Adrenal gland (tissue), 9 donors: ENCODE measurements at regions not wholly inside any gene's neighbourhood (a gene's known extent, or its start where the extent isn't known, plus 50 kb on each side); places are given as distances from the start of the nearest gene placed in this dataset.
A peak's percentile ranks its signal among the peaks of the same experiment; 100 is the strongest.

Source experiments
- DNase-seq, 7 donors: peaks; one replicate each; pipeline ENCODE4 v3.0.0-alpha.2; 2019 to 2020
- H3K27ac ChIP-seq, 5 donors: fragments of 200-600 bp; sonication (generic) in 4 of 5; 1 replicate in 3 of 5; 2 replicates in 2 of 5; pipeline versions ENCODE4 v1.5.1 to v1.8.0; 2016 to 2020; ENCODE audit warnings: mild to moderate bottlenecking in 1 of 5
- H3K27me3 ChIP-seq: fragments of 200-600 bp; 2 replicates; pipeline ENCODE4 v1.8.0; 2021
- H3K36me3 ChIP-seq, 2 donors: fragments of 200-600 bp; replicated peaks in 1 of 2; 1 replicate in 1 of 2; 2 replicates in 1 of 2; pipeline versions ENCODE4 v1.5.1 to v1.8.0; 2018 to 2022
- H3K4me1 ChIP-seq, 2 donors: fragments of 200-600 bp; replicated peaks in 1 of 2; 1 replicate in 1 of 2; 2 replicates in 1 of 2; pipeline versions ENCODE4 v1.5.1 to v1.8.0; 2018 to 2021
- H3K4me3 ChIP-seq, 4 donors: fragments of 200-600 bp; sonication (generic) in 3 of 4; one replicate each; pipeline ENCODE4 v1.5.1; 2016 to 2018
- H3K9me3 ChIP-seq, 3 donors: fragments of 200-600 bp; sonication (generic) in 1 of 3; replicated peaks in 1 of 3; 1 replicate in 2 of 3; 2 replicates in 1 of 3; pipeline versions ENCODE4 v1.5.1 to v1.8.0; 2016 to 2021
- CTCF ChIP-seq, 6 experiments: fragments of 450-650 bp in 4 of 6; fragments of 200-600 bp in 2 of 6; sonication (generic) in 1 of 6; IDR thresholded peaks; 1 replicate in 5 of 6; 2 replicates in 1 of 6; pipeline versions ENCODE4 v1.5.1 to v1.8.0; 2016 to 2021; ENCODE audit warnings: antibody characterized with exemption in 6 of 6, mild to moderate bottlenecking in 2 of 6, moderate library complexity in 1 of 6
- POLR2A ChIP-seq, 2 donors: fragments of 450-650 bp; IDR thresholded peaks; one replicate each; pipeline ENCODE4 v1.6.1; 2017; ENCODE audit warnings: antibody characterized with exemption in 2 of 2, mild to moderate bottlenecking in 2 of 2, moderate library complexity in 1 of 2
- WGBS, 4 donors: extraction: QIAGEN DNeasy Blood & Tissue Kit in 2 of 4; methylation state at CpG; one replicate each; pipeline versions ENCODE4 v1.1.5 to v1.1.7; 2013 to 2017; 5-methylcytosine and 5-hydroxymethylcytosine counted together
- intact Hi-C, 2 donors: fragments of 100-400 bp; cut with DNase I; formaldehyde crosslinking; loops; one replicate each; pipeline versions ENCODE4 v1.14.1 to v1.15.0; 2022 to 2023
- donor health status: healthy with polysubstance abuse.
- donor health status: Bipolar disorder and iron deficiency.
- donor health status: DM: yes; HTN: yes; CAD: no.
- donor health status: DM: no; HTN: no; CAD: no.
- donor health status: DM: no; HTN: no; CAD: no.

- DNase-seq = no peak
- 52 to 63% (median 62%) methylated on average over 6 of the region's 6 CpGs for WGBS, 4 donors
Observed at GRCh38 chr18:45554389-45554737, 60.9 kb upstream of the SLC14A2 start.

GRCh38 chr18:45556222-45556621 is 59.1 kb upstream of the SLC14A2 start:
- 92 to 98% (median 95%) methylated on average over 2 of the region's 2 CpGs for WGBS, 4 donors
- Histone ChIP-seq H3K4me1 (no peaks in the 10 kb centered on the region), H3K27ac (no peak overlapping the region), H3K36me3 (no peaks in the 10 kb centered on the region), H3K27me3 (no peaks in the 10 kb centered on the region), H3K9me3 (no peaks in the 10 kb centered on the region), H3K4me3 (no peak overlapping the region)
- DNase-seq = no peak
- intact Hi-C loops = no loop called here
- TF ChIP-seq CTCF (IDR thresholded peaks at IDR 0.05) (no peak), POLR2A (IDR thresholded peaks at IDR 0.05) (no peak)

More at GRCh38 chr18:45554389-45554737, 60.9 kb upstream of the SLC14A2 start:
- Histone ChIP-seq H3K4me1 (no peaks in the 10 kb centered on the region), H3K27ac (peak overlapping the region in 1 of 5 donors; percentile 4), H3K9me3 (no peaks in the 10 kb centered on the region), H3K36me3 (no peaks in the 10 kb centered on the region), H3K4me3 (no peak overlapping the region), H3K27me3 (no peaks in the 10 kb centered on the region)
- intact Hi-C loops = no loop called here
- TF ChIP-seq CTCF (IDR thresholded peaks at IDR 0.05) (no peak), POLR2A (IDR thresholded peaks at IDR 0.05) (no peak)

- WGBS, 4 donors = 73 to 82% (median 81%) methylated on average over 4 of the region's 4 CpGs
- TF ChIP-seq CTCF (IDR thresholded peaks at IDR 0.05) = no peak
- no peak for TF ChIP-seq POLR2A (IDR thresholded peaks at IDR 0.05)
- Histone ChIP-seq H3K4me1 (no peaks in the 10 kb centered on the region), H3K4me3 (no peak overlapping the region), H3K27me3 (no peaks in the 10 kb centered on the region), H3K36me3 (no peaks in the 10 kb centered on the region), H3K9me3 (no peaks in the 10 kb centered on the region), H3K27ac (no peak overlapping the region)
- intact Hi-C loops = no loop called here
- no peak for DNase-seq
Observed at GRCh38 chr18:45557287-45557686, 58.0 kb upstream of the SLC14A2 start.

- no peaks in the 10 kb centered on the region for H3K9me3 ChIP-seq
- TF ChIP-seq POLR2A (IDR thresholded peaks at IDR 0.05) = no peak
- TF ChIP-seq CTCF (IDR thresholded peaks at IDR 0.05) = no peak
- H3K27me3 ChIP-seq = no peaks in the 10 kb centered on the region
- H3K4me3 ChIP-seq = no peak overlapping the region
- no peak for DNase-seq
- H3K27ac ChIP-seq = no peak overlapping the region
- intact Hi-C loops = no loop called here
- H3K36me3 ChIP-seq = no peaks in the 10 kb centered on the region
- no peaks in the 10 kb centered on the region for H3K4me1 ChIP-seq
Observed at GRCh38 chr18:45557779-45558178, 57.5 kb upstream of the SLC14A2 start.
